ENCODE measurements at regions not wholly inside any gene's neighbourhood (a gene's known extent, or its start where the extent isn't known, plus 50 kb on each side); places are given as distances from the start of the nearest gene placed in this dataset.

DNA sequence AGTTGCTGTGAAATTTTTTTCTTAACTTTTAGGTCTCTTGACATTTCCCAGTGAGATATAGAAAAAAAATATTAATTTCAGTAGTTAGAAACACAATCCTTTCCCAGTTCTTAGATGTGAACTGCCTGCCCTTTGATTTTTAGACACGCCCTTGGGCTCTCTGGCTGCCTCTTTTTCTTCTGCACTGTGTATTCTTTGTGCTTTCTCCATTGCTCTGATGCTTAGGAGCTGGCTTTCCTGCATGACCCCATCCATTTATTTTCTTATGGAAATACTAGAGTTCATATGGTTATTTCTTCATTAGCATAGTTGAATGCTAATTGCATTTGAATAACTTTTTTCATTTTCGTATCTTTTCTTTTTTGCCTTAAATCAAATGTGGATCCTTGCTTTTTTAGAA lies 224.9 kb upstream of the SMIM31 start:
- no peaks in the 10 kb centered on the region for H3K4me1 Mint-ChIP-seq
- ATAC-seq: no peak

DNA sequence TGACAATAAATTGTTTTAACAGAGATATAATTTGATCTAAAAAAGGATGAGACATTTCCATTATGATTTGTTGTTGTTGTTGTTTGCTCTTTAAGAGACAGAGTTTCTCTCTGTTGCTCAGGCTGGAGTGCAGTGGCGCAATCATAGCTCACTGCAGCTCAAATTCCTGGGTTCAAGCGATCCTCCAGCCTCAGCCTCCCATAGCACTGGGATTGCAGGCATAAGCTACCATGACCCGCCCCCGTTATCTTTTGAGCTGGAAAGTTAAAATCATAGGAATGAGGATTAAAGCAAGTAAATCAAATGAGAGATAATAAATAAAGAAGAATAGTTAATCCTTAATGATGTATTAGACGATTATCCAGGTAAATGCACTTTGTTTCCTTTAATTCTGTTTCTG lies 224.4 kb upstream of the SMIM31 start:
- Mint-ChIP-seq H3K36me3 (no peaks in the 10 kb centered on the region), H3K4me3 (no peak overlapping the region), H3K4me1 (no peaks in the 10 kb centered on the region), H3K27ac (no peak overlapping the region), H3K9me3 (peaks cover 11% of the 10 kb centered on the region)
- ATAC-seq (no peak), DNase-seq (ENCODE audit: low spot score in 2 of 2) (no peak)

More for the DNA sequence above, 224.9 kb upstream of the SMIM31 start:
- no peak for DNase-seq (ENCODE audit: low spot score in 2 of 2)
- Mint-ChIP-seq H3K4me3 (no peak overlapping the region), H3K27ac (no peak overlapping the region), H3K9me3 (peaks cover 13% of the 10 kb centered on the region), H3K36me3 (no peaks in the 10 kb centered on the region)

DNA sequence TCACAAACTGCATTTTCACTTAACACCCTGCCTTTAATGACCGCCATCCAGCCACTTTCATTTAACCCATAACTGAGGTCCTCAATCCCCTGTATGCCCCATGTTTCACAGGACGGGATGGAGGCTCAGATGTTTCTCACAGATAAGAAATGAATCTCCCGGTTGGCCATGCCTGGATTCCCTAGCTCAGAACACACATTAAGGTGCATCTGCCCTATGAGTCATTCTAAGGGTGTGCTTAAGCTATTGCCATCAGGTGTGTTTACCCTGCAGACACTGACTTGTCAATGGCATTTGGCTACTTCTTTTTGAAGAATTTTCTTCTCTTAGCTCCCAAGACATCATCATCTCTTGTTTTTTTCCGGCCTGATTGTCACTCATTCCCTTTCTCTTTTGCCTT lies 222.6 kb upstream of the SMIM31 start:
- no peak overlapping the region for H3K4me3 Mint-ChIP-seq
- no peak for ATAC-seq
- no peaks in the 10 kb centered on the region for H3K4me1 Mint-ChIP-seq
- no peaks in the 10 kb centered on the region for H3K36me3 Mint-ChIP-seq
- DNase-seq (ENCODE audit: low spot score in 2 of 2): no peak
- peaks cover 11% of the 10 kb centered on the region for H3K9me3 Mint-ChIP-seq
- no peak overlapping the region for H3K27ac Mint-ChIP-seq

DNA sequence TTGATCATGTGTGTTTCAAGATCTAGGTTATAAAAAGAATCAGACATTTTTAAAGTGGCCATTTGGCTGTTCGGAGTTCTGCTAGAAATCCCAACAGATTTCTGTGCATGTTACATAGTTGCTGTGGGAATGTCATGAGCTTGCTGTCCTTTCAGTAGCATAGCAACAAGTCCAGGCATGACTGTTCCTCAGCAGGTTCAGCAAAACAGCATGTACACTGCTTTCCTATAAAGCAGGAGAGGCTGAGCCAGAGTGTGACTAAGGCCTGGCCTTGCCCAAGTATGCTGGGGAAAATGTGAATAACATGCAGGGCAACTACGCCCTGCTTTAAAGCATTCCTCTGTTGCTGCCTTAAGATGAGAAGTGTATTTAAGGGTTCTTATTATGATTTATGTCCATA lies 217.1 kb upstream of the SMIM31 start:
- DNase-seq (ENCODE audit: low spot score in 2 of 2) (no peak), ATAC-seq (no peak)
- peaks cover 11% of the 10 kb centered on the region for H3K9me3 Mint-ChIP-seq
- H3K36me3 Mint-ChIP-seq: no peaks in the 10 kb centered on the region
- no peak overlapping the region for H3K27ac Mint-ChIP-seq
- no peaks in the 10 kb centered on the region for H3K4me1 Mint-ChIP-seq
- H3K4me3 Mint-ChIP-seq: no peak overlapping the region

DNA sequence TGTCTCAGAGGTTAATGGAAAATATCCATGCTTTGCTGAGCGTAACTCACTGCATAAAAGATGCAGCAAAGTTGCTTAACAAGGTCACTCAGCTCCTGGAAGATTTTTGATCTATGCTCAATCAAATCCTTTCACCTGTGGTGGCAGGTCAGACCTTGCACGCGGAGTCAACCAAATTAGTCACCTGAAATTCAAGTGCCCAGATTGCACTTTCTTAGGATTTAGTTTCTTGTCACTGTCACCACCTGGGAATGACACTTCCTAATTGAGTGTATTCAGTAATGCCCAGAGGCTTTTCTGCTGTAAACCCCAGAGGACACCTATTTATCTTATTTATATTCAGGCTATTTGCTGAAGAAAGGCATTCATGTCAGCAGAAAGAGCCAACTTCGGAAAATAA lies 215.8 kb upstream of the SMIM31 start:
- Mint-ChIP-seq H3K36me3 (no peaks in the 10 kb centered on the region), H3K4me3 (no peak overlapping the region), H3K9me3 (peaks cover 12% of the 10 kb centered on the region), H3K27ac (no peak overlapping the region), H3K4me1 (no peaks in the 10 kb centered on the region)
- no peak for ATAC-seq
- no peak for DNase-seq (ENCODE audit: low spot score in 2 of 2)

DNA sequence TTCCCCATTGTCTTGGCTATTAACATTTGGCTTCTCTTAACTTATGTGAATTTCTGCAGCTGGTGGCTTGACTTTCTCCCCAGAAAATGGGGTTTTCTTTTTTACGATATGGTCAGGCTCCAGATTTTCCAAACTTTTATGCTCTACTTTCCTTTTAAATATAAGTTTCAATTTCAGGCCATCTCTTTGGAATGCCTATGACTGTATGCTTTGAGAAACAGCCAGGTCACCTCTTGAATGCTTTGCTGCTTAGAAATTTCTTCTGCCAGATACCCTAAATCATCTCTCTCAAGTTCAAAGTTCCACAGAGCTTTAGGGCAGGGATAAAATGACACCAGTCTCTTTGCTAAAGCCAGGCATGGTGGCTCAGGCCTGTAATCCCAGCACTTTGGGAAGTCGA lies 212.9 kb upstream of the SMIM31 start:
- ATAC-seq: no peak
- Mint-ChIP-seq H3K4me3 (no peak overlapping the region), H3K27ac (no peak overlapping the region), H3K36me3 (no peaks in the 10 kb centered on the region), H3K4me1 (no peaks in the 10 kb centered on the region), H3K9me3 (peaks cover 12% of the 10 kb centered on the region)
- no peak for DNase-seq (ENCODE audit: low spot score in 2 of 2)

DNA sequence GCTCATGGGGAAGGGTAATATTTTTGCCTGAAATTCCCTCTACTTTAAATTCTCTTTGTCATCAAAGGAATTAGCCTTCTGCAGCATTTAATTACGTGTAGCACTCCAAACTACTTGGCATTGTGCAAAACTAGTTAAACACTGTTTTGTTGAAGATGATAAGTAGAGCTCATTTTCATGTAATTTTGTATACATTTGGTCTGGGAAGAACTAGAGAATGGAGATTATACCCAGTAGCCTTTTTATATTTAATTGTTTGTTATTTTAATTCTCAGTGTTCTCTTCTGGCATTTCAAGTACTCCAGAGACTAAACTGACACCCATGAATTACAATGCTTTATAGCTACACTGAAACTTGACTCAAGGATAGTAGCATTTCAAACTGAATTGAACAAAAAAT lies 211.5 kb upstream of the SMIM31 start:
- Mint-ChIP-seq H3K36me3 (no peaks in the 10 kb centered on the region), H3K9me3 (peaks cover 12% of the 10 kb centered on the region), H3K4me1 (no peaks in the 10 kb centered on the region), H3K4me3 (no peak overlapping the region), H3K27ac (no peak overlapping the region)
- DNase-seq (ENCODE audit: low spot score in 2 of 2) (no peak), ATAC-seq (no peak)

DNA sequence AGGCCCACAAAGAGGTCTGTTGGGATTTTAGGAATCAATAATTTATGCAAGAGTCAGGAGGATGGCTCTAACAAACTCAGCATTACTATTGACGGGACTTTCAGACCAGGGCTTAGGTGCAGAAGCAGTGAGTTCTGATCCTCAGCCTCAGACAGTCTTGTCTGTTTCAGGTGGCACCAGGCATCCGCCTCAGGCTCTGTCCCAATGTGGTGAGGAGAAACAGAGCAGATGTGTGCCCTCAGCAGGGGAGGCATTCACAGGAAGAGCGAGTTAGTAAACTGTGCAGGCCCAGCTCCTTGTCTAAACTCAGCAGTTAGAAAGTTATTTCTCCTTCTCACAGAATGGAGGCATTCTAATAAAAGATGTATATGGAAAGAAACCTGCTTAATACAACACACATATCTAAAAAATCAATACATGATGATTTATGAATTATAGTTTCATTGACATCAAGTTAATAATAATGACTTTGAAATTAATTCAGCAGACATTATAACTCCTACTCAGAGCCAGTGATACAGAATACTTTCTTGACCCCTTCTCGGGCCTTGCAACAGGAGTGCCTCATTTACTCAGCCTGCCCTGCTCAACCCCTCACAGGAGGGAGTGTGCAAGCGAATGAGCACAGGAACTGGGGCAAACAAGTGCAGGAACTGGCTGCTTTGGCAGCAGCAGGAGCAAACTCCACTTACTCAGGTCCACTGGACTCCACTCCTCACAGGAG lies 202.8 kb upstream of the SMIM31 start:
- ATAC-seq (no peak), DNase-seq (ENCODE audit: low spot score in 2 of 2) (no peak)
- Mint-ChIP-seq H3K36me3 (no peaks in the 10 kb centered on the region), H3K4me1 (no peaks in the 10 kb centered on the region), H3K4me3 (no peak overlapping the region), H3K9me3 (peaks cover 7% of the 10 kb centered on the region), H3K27ac (no peak overlapping the region)

DNA sequence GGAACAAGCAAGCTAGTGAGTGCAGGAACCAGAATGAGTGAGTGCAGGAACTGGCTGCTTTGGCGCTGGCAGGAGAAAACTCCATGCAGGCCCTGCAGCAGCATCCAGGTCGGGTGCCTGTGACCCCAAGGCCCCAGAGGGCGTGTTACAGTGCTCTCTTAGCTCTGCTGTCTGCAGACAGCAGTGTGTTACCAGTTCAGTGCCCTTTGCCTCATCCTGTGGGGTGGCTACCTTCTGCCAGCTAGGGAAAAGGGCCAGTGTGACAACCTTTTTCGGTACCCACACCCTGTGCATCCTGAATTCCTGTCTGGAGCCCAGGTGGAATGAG lies 202.3 kb upstream of the SMIM31 start:
- H3K9me3 Mint-ChIP-seq: peaks cover 7% of the 10 kb centered on the region
- H3K4me1 Mint-ChIP-seq: no peaks in the 10 kb centered on the region
- H3K36me3 Mint-ChIP-seq: no peaks in the 10 kb centered on the region
- H3K4me3 Mint-ChIP-seq: no peak overlapping the region
- peak; percentile 36 for ATAC-seq
- no peak for DNase-seq (ENCODE audit: low spot score in 2 of 2)
- H3K27ac Mint-ChIP-seq: no peak overlapping the region

DNA sequence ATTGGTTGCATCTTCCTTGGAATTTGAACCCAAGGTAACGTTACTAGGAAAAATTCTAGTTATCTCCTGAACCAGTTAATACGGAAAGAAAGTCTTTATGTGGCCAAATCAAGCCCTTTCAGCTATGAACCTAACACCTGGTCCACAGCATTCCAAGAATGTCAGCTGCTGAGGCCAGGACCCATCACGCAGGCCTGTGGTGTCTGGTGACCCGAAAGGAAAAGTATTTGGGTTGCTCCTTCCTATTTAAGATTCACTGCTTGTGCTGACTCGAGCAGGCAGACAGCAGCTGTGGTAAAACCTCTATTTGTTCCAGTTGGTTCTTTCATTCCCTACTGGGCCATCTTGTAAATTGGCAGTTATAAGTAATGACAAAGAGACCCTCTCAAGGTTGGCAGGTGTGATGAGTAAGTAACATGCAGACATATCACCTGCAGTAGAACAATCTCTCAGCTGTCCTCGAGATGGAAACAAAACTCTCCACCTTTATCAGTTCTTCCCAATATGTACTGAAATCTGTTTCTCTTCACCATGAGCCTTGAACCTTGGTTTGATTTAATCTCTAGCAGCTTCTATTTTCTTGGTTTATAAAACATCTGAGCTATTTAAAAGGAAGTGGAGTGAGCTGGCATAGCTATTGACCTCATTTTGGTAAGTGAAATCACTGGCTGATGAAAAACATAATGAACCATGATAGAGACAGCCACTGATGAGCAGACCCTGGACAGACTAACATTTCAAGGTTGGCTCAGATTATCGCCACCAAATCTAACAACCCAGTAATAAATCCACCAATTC lies 182.1 kb upstream of the SMIM31 start:
- Mint-ChIP-seq H3K4me3 (no peak overlapping the region), H3K4me1 (no peaks in the 10 kb centered on the region), H3K36me3 (no peaks in the 10 kb centered on the region), H3K9me3 (peaks cover 3% of the 10 kb centered on the region), H3K27ac (no peak overlapping the region)
- DNase-seq (ENCODE audit: low spot score in 2 of 2): no peak
- ATAC-seq: no peak

DNA sequence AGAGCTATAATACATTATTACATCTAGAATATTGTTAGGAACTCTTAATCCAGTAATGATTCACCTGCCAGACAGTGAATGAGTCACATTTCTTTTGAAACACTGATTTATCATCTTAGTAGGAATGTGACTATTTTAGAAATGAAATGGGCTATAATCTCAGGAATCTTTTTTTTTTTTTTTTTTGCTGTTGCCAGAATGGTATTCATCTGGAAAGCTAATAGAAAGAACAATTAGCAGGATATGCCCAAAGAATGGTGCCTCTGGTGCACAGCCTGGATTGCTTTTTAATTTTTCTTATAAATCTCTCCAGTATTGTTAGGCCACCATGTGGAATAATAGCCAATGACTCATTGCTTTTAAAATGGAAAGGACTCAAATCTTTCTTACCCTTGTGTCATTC lies 181.1 kb upstream of the SMIM31 start:
- Mint-ChIP-seq H3K27ac (no peak overlapping the region), H3K36me3 (no peaks in the 10 kb centered on the region), H3K9me3 (peaks cover 3% of the 10 kb centered on the region), H3K4me3 (no peak overlapping the region), H3K4me1 (no peaks in the 10 kb centered on the region)
- ATAC-seq: no peak
- DNase-seq (ENCODE audit: low spot score in 2 of 2): no peak

DNA sequence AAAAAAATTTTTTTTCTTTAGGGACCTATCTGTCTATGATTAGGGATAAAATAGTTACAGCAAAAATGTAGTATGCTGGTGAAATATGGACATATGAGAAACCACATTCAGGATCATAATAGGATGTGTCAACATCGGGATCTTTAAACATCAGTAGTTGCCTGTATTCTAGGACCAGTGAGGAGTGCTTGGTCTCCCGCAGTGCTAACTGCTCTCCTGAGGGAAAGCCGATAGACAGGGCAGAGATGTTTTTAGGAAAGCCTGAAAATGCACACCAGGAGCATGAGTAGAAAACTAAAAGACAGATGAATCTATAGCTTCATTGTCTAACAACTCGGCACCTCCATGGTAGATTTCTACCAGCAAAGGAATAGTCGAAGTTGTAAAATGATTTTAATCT lies 178.1 kb upstream of the SMIM31 start:
- no peak overlapping the region for H3K27ac Mint-ChIP-seq
- ATAC-seq (no peak), DNase-seq (ENCODE audit: low spot score in 2 of 2) (no peak)
- H3K4me3 Mint-ChIP-seq: no peak overlapping the region
- H3K4me1 Mint-ChIP-seq: no peaks in the 10 kb centered on the region
- peaks cover 5% of the 10 kb centered on the region for H3K9me3 Mint-ChIP-seq
- no peaks in the 10 kb centered on the region for H3K36me3 Mint-ChIP-seq

DNA sequence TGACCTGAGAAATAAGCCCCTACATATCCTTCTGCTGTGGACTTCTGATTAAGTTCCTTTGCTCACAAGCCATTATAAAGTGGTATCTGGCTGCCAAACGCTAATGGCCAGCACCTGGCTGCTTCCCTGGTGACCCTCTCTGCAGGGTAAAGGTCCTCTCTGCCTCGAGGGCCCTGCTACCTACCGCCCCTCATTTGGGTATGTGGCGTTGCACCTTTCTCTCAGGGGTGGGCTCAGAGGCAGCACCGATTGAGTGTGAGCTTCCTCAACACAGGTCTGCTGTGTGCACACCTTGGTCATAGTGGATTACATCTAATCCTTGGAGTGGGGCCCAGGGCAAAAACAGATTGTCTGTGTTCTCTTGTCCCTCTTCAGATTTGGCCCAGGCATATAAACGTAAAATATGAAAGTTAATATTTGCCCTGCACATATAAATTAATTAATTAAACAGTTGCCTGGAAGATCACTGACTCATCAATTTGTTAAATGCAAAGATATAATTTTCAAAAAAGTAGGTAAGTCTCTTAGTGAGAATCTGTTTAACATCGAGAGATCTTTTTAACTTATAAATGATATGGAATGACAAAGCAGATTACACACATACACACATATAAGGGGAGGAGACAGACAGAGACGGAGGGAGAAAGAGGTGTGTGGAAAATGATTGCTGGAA lies 174.5 kb upstream of the SMIM31 start:
- Mint-ChIP-seq H3K4me1 (no peaks in the 10 kb centered on the region), H3K36me3 (no peaks in the 10 kb centered on the region), H3K9me3 (peaks cover 5% of the 10 kb centered on the region), H3K4me3 (no peak overlapping the region), H3K27ac (no peak overlapping the region)
- no peak for ATAC-seq
- no peak for DNase-seq (ENCODE audit: low spot score in 2 of 2)

DNA sequence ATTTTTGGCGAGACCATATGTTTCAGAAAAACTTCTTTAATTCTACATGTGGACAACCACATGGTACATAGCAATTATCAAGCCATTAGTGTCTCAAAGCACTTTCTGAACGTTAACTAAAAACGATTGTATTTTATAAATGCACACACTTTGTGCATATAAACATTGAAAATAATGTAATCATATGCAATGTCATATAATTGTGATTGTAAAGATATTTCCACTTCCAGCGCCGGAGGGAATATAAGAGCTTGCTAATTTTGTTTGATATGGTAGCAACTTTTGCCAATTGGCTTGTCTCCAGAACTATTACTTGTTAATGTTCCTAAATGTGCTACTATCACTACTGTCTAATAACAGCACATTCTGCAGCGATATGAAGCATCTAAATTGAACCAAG lies 162.3 kb upstream of the SMIM31 start:
- peaks cover 6% of the 10 kb centered on the region for H3K9me3 Mint-ChIP-seq
- DNase-seq (ENCODE audit: low spot score in 2 of 2): no peak
- ATAC-seq: no peak
- H3K27ac Mint-ChIP-seq: no peak overlapping the region
- no peak overlapping the region for H3K4me3 Mint-ChIP-seq
- H3K4me1 Mint-ChIP-seq: no peaks in the 10 kb centered on the region
- no peaks in the 10 kb centered on the region for H3K36me3 Mint-ChIP-seq

DNA sequence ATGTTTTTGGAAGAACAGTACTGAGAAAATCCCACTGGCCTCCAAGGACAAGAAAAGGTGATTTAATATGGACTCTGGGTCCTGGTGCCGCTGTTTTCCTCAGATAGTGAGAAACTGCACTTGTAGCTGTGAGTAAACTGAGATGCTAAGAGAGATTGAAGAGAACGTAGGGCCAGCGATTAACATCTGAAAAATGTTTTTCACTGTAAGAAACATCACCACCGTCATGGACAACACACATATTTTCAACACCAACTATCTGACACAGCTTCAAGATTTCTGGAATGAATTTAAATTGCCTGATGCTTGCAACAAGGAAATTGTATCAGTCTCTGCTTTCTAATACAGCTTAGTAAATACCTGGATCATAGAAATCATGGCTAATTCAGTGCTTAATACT lies 158.2 kb upstream of the SMIM31 start:
- H3K9me3 Mint-ChIP-seq: peaks cover 2% of the 10 kb centered on the region
- H3K4me3 Mint-ChIP-seq: no peak overlapping the region
- no peak overlapping the region for H3K27ac Mint-ChIP-seq
- H3K4me1 Mint-ChIP-seq: no peaks in the 10 kb centered on the region
- DNase-seq (ENCODE audit: low spot score in 2 of 2) (no peak), ATAC-seq (no peak)
- H3K36me3 Mint-ChIP-seq: no peaks in the 10 kb centered on the region

DNA sequence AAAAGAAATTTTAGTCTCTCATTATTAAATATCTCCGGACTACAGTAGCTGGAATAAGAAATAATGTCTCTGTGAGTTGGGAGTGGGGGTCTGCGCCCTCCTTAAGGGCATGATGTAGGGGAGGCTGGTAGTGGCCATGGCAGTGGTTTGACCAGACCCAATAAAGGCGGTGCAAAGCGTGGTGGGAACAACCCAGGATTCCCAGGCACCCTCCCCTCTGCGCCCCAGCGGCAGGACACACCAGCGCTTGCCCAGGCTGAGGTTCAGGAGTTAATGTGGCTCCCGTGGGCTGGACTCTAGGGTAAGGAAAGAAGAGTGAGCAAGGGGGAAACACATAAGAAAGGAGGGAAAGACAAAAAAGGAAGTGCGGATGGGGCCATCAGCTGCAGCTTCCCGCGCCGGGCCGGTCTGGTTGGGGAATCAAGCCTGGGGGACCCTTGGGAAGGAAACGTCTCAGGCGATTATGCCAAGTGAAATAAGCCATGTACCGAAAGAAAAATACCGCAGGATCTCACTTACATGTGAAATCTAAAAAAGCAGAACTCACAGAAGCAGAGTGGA lies 157.5 kb upstream of the SMIM31 start:
- H3K36me3 Mint-ChIP-seq: no peaks in the 10 kb centered on the region
- DNase-seq (ENCODE audit: low spot score in 2 of 2): no peak
- H3K4me3 Mint-ChIP-seq: no peak overlapping the region
- ATAC-seq: no peak
- no peak overlapping the region for H3K27ac Mint-ChIP-seq
- no peaks in the 10 kb centered on the region for H3K4me1 Mint-ChIP-seq
- H3K9me3 Mint-ChIP-seq: peaks cover 5% of the 10 kb centered on the region

All from stimulated activated effector memory CD8-positive, alpha-beta T cell treated with anti-CD3 and anti-CD28 coated beads, Interleukin-12 subunit alpha, Interleukin-12 subunit beta, amount 100 ng/mL, for 72 hours (primary cell).